Hepatocyte (in vitro differentiated cells): ENCODE measurements at regions not wholly inside any gene's neighbourhood (a gene's known extent, or its start where the extent isn't known, plus 50 kb on each side); places are given as distances from the start of the nearest gene placed in this dataset.

ENCODE experiments used
- DNase-seq: peaks from one replicate; pipeline ENCODE4 v3.0.0-alpha.2; 2016; ENCODE audit warnings: low spot score
- H2AFZ ChIP-seq: fragments of 200-600 bp; sonication (generic); 2 replicates; pipeline ENCODE4 v1.6.0; 2016; ENCODE audit warnings: antibody characterized with exemption, mild to moderate bottlenecking
- H3K27ac ChIP-seq: fragments of 200-600 bp; sonication (generic); 2 replicates; pipeline ENCODE4 v1.5.1; 2016; ENCODE audit warnings: mild to moderate bottlenecking
- H3K27me3 ChIP-seq: fragments of 200-600 bp; sonication (generic); 2 replicates; pipeline ENCODE4 v1.6.1; 2016
- H3K36me3 ChIP-seq: fragments of 200-600 bp; sonication (generic); replicated peaks from 2 replicates; pipeline ENCODE4 v1.5.1; 2016; ENCODE audit warnings: low read depth; ENCODE audit not compliant: insufficient read depth
- H3K4me1 ChIP-seq: fragments of 200-600 bp; sonication (generic); 2 replicates; pipeline ENCODE4 v1.5.1; 2016; ENCODE audit warnings: mild to moderate bottlenecking, moderate library complexity; ENCODE audit not compliant: insufficient read depth
- H3K4me2 ChIP-seq: fragments of 200-600 bp; sonication (generic); 2 replicates; pipeline ENCODE4 v1.6.0; 2016
- H3K4me3 ChIP-seq: fragments of 200-600 bp; sonication (generic); 2 replicates; pipeline ENCODE4 v1.5.1; 2016; ENCODE audit warnings: mild to moderate bottlenecking
- H3K79me2 ChIP-seq: fragments of 200-600 bp; sonication (generic); 2 replicates; pipeline ENCODE4 v1.6.0; 2017; ENCODE audit warnings: mild to moderate bottlenecking
- H3K9me2 ChIP-seq: fragments of 200-600 bp; sonication (generic); replicated peaks from 2 replicates; pipeline ENCODE4 v1.6.0; 2017; ENCODE audit warnings: mild to moderate bottlenecking; ENCODE audit not compliant: insufficient read depth
- H3K9me3 ChIP-seq: fragments of 200-600 bp; sonication (generic); 2 replicates; pipeline ENCODE4 v1.5.1; 2016; ENCODE audit warnings: low read depth, mild to moderate bottlenecking
- H4K20me1 ChIP-seq: fragments of 200-600 bp; sonication (generic); 2 replicates; pipeline ENCODE4 v1.6.0; 2016; ENCODE audit warnings: mild to moderate bottlenecking; ENCODE audit not compliant: insufficient read depth, poor library complexity, severe bottlenecking
- CTCF ChIP-seq: fragments of 200-600 bp; sonication (generic); IDR thresholded peaks from 2 replicates; pipeline ENCODE4 v1.5.1; 2016; ENCODE audit warnings: antibody characterized with exemption, mild to moderate bottlenecking; ENCODE audit not compliant: poor library complexity
- EZH2 ChIP-seq: fragments of 200-600 bp; sonication (generic); IDR thresholded peaks from 2 replicates; pipeline ENCODE4 v1.6.1; 2016; ENCODE audit warnings: antibody characterized with exemption, mild to moderate bottlenecking, borderline replicate concordance
- EZH2phosphoT487 ChIP-seq: fragments of 200-600 bp; sonication (generic); IDR thresholded peaks from one replicate; pipeline ENCODE4 v1.6.1; 2018; ENCODE audit warnings: antibody characterized with exemption, mild to moderate bottlenecking, low read depth, moderate library complexity; ENCODE audit not compliant: unreplicated experiment, severe bottlenecking
- WGBS: methylation state at CpG from one replicate; pipeline ENCODE4 v1.1.6; 2016; ENCODE audit warnings: low lambda C conversion rate; ENCODE audit errors: missing lambda C conversion rate; 5-methylcytosine and 5-hydroxymethylcytosine counted together

GRCh38 chr9:118612201-118612600, 757.0 kb downstream of the BRINP1 start:
- Histone ChIP-seq H3K27ac (no peak overlapping the region), H3K27me3 (no peaks in the 10 kb centered on the region), H3K36me3 (no peaks in the 10 kb centered on the region), H3K9me3 (no peaks in the 10 kb centered on the region), H2AFZ (no peak overlapping the region), H3K4me3 (no peak overlapping the region), H3K4me2 (no peak overlapping the region), H3K79me2 (no peaks in the 10 kb centered on the region), H3K4me1 (no peaks in the 10 kb centered on the region), H4K20me1 (no peaks in the 10 kb centered on the region), H3K9me2 (no peaks in the 10 kb centered on the region)
- WGBS = 32% methylated on average over 3 of the region's 3 CpGs
- TF ChIP-seq CTCF (no peak), EZH2 (no peak), EZH2phosphoT487 (no peak)
- DNase-seq = no peak

- Histone ChIP-seq H3K27me3 (no peaks in the 10 kb centered on the region), H3K4me2 (no peak overlapping the region), H3K4me1 (no peaks in the 10 kb centered on the region), H3K4me3 (no peak overlapping the region), H3K36me3 (no peaks in the 10 kb centered on the region), H4K20me1 (no peaks in the 10 kb centered on the region), H3K79me2 (no peaks in the 10 kb centered on the region), H3K9me2 (no peaks in the 10 kb centered on the region), H3K9me3 (no peaks in the 10 kb centered on the region), H3K27ac (no peak overlapping the region), H2AFZ (no peak overlapping the region)
- 21% methylated on average over 1 of the region's 1 CpG for WGBS
- DNase-seq = no peak
- TF ChIP-seq EZH2 (no peak), CTCF (no peak), EZH2phosphoT487 (no peak)
Observed at GRCh38 chr9:118613996-118614395, 755.2 kb downstream of the BRINP1 start.

- H3K36me3 ChIP-seq = no peaks in the 10 kb centered on the region
- H3K9me2 ChIP-seq = no peaks in the 10 kb centered on the region
- no peaks in the 10 kb centered on the region for H4K20me1 ChIP-seq
- H3K9me3 ChIP-seq = no peaks in the 10 kb centered on the region
- H3K4me3 ChIP-seq = no peak overlapping the region
- H3K79me2 ChIP-seq = no peaks in the 10 kb centered on the region
- no peak overlapping the region for H3K4me2 ChIP-seq
- no peaks in the 10 kb centered on the region for H3K27me3 ChIP-seq
- H2AFZ ChIP-seq = no peak overlapping the region
- TF ChIP-seq EZH2phosphoT487 (no peak), EZH2 (no peak), CTCF (no peak)
- 74% methylated on average over 1 of the region's 1 CpG for WGBS
- no peak overlapping the region for H3K27ac ChIP-seq
- H3K4me1 ChIP-seq = no peaks in the 10 kb centered on the region
- DNase-seq = no peak
Observed at GRCh38 chr9:118618084-118618483, 751.2 kb downstream of the BRINP1 start.

GRCh38 chr9:118618849-118619248, 750.4 kb downstream of the BRINP1 start:
- H3K4me3 ChIP-seq = no peak overlapping the region
- H3K27me3 ChIP-seq = no peaks in the 10 kb centered on the region
- H3K9me3 ChIP-seq = no peaks in the 10 kb centered on the region
- H3K36me3 ChIP-seq = no peaks in the 10 kb centered on the region
- no peaks in the 10 kb centered on the region for H4K20me1 ChIP-seq
- H3K4me1 ChIP-seq = no peaks in the 10 kb centered on the region
- TF ChIP-seq EZH2phosphoT487 (no peak), EZH2 (no peak), CTCF (no peak)
- H3K27ac ChIP-seq = no peak overlapping the region
- 74% methylated on average over 2 of the region's 2 CpGs for WGBS
- no peak overlapping the region for H2AFZ ChIP-seq
- DNase-seq = no peak
- H3K79me2 ChIP-seq = no peaks in the 10 kb centered on the region
- no peaks in the 10 kb centered on the region for H3K9me2 ChIP-seq
- H3K4me2 ChIP-seq = no peak overlapping the region
